NCI-H510A treated with DMSO at 0.1 percent for 48 hours (cell line): ENCODE measurements at regions not wholly inside any gene's neighbourhood (a gene's known extent, or its start where the extent isn't known, plus 50 kb on each side); places are given as distances from the start of the nearest gene placed in this dataset.

Source experiments
- DNase-seq: peaks from one replicate; lab custom pipeline; 2025; lab: John Stamatoyannopoulos, UW

- DNase-seq = no peak
Measured at GRCh38 chr10:130430291-130430690, 294.1 kb downstream of the GLRX3 start.

GRCh38 chr10:130430852-130431704 is 294.9 kb downstream of the GLRX3 start:
- no peak for DNase-seq

- DNase-seq = no peak
Measured at GRCh38 chr10:130432271-130432670, 296.1 kb downstream of the GLRX3 start.

- DNase-seq = no peak
Measured at GRCh38 chr10:130432850-130433249, 296.7 kb downstream of the GLRX3 start.

GRCh38 chr10:130434446-130435385 is 298.5 kb downstream of the GLRX3 start:
- no peak for DNase-seq

- DNase-seq = no peak
Measured at GRCh38 chr10:130435961-130436360, 299.8 kb downstream of the GLRX3 start.

GRCh38 chr10:130438861-130439260 is 302.7 kb downstream of the GLRX3 start:
- DNase-seq = no peak

- DNase-seq = no peak
Measured at GRCh38 chr10:130439766-130440165, 303.6 kb downstream of the GLRX3 start.

GRCh38 chr10:130440494-130440893 is 304.3 kb downstream of the GLRX3 start:
- DNase-seq = no peak

- DNase-seq = no peak
Measured at GRCh38 chr10:130440971-130441370, 304.8 kb downstream of the GLRX3 start.

- no peak for DNase-seq
Measured at GRCh38 chr10:130443066-130443465, 306.9 kb downstream of the GLRX3 start.

GRCh38 chr10:130453036-130453720 is 317.0 kb downstream of the GLRX3 start:
- no peak for DNase-seq

GRCh38 chr10:130453721-130454542 is 317.7 kb downstream of the GLRX3 start:
- no peak for DNase-seq

GRCh38 chr10:130454543-130455000 is 318.4 kb downstream of the GLRX3 start:
- no peak for DNase-seq

GRCh38 chr10:130455111-130455695 is 319.0 kb downstream of the GLRX3 start:
- DNase-seq = no peak

- no peak for DNase-seq
Measured at GRCh38 chr10:130455791-130456190, 319.6 kb downstream of the GLRX3 start.

- no peak for DNase-seq
Measured at GRCh38 chr10:130456616-130457015, 320.4 kb downstream of the GLRX3 start.

- DNase-seq = no peak
Measured at GRCh38 chr10:130458509-130458908, 322.3 kb downstream of the GLRX3 start.

- no peak for DNase-seq
Measured at GRCh38 chr10:130459011-130459410, 322.8 kb downstream of the GLRX3 start.

GRCh38 chr10:130459851-130460490 is 323.8 kb downstream of the GLRX3 start:
- no peak for DNase-seq
